Thyroid gland (tissue), 4 donors: ENCODE measurements at regions not wholly inside any gene's neighbourhood (a gene's known extent, or its start where the extent isn't known, plus 50 kb on each side); places are given as distances from the start of the nearest gene placed in this dataset.

Experiments used
- CTCF ChIP-seq, 6 experiments: fragments of 200-600 bp in 3 of 6; fragments of 450-650 bp in 3 of 6; sonication (generic) in 3 of 6; IDR thresholded peaks; one replicate each; pipeline ENCODE4 v1.5.1; 2016 to 2019; ENCODE audit warnings: antibody characterized with exemption in 6 of 6, mild to moderate bottlenecking in 2 of 6, inconsistent platforms in 1 of 6, moderate library complexity in 1 of 6
- POLR2A ChIP-seq, 2 donors: fragments of 450-650 bp; IDR thresholded peaks; one replicate each; pipeline ENCODE4 v1.6.1; 2017; ENCODE audit warnings: antibody characterized with exemption in 2 of 2, mild to moderate bottlenecking in 2 of 2, moderate library complexity in 1 of 2

- no peak for TF ChIP-seq POLR2A (IDR thresholded peaks at IDR 0.05)
- no peak for TF ChIP-seq CTCF (IDR thresholded peaks at IDR 0.05)
These were observed 59.6 kb downstream of the KCNRG start for GRCh38 chr13:50074843-50075242.
